ENCODE measurements at regions not wholly inside any gene's neighbourhood (a gene's known extent, or its start where the extent isn't known, plus 50 kb on each side); places are given as distances from the start of the nearest gene placed in this dataset.

GRCh38 chr4:83213640-83214039 is 71.0 kb downstream of the COQ2 start:
- in situ Hi-C loops (cut with MboI; ENCODE audit: low sequenced_read_pairs, unreplicated experiment), result no loop called here
- no peak for DNase-seq (ENCODE audit: low spot score)
- TF ChIP-seq CTCF (IDR thresholded peaks at IDR 0.05; ENCODE audit: borderline replicate concordance, control extremely low read depth, extremely low read depth, insufficient read depth, missing control alignments), result no peak

GRCh38 chr4:83212041-83212851 is 72.4 kb downstream of the COQ2 start:
- no peak for DNase-seq (ENCODE audit: low spot score)
- in situ Hi-C loops (cut with MboI; ENCODE audit: low sequenced_read_pairs, unreplicated experiment), result no loop called here
- no peak for TF ChIP-seq CTCF (IDR thresholded peaks at IDR 0.05; ENCODE audit: borderline replicate concordance, control extremely low read depth, extremely low read depth, insufficient read depth, missing control alignments)

GRCh38 chr4:83209419-83209818 is 75.2 kb downstream of the COQ2 start:
- DNase-seq (ENCODE audit: low spot score), result no peak
- TF ChIP-seq CTCF (IDR thresholded peaks at IDR 0.05; ENCODE audit: borderline replicate concordance, control extremely low read depth, extremely low read depth, insufficient read depth, missing control alignments), result no peak
- in situ Hi-C loops (cut with MboI; ENCODE audit: low sequenced_read_pairs, unreplicated experiment), result no loop called here

- no peak for DNase-seq (ENCODE audit: low spot score)
- TF ChIP-seq CTCF (IDR thresholded peaks at IDR 0.05; ENCODE audit: borderline replicate concordance, control extremely low read depth, extremely low read depth, insufficient read depth, missing control alignments), result no peak
- in situ Hi-C loops (cut with MboI; ENCODE audit: low sequenced_read_pairs, unreplicated experiment), result no loop called here
These were observed 75.9 kb downstream of the COQ2 start for GRCh38 chr4:83208371-83209365.

GRCh38 chr4:83207497-83208101 is 77.0 kb downstream of the COQ2 start:
- DNase-seq (ENCODE audit: low spot score), result no peak
- in situ Hi-C loops (cut with MboI; ENCODE audit: low sequenced_read_pairs, unreplicated experiment), result no loop called here
- no peak for TF ChIP-seq CTCF (IDR thresholded peaks at IDR 0.05; ENCODE audit: borderline replicate concordance, control extremely low read depth, extremely low read depth, insufficient read depth, missing control alignments)

- TF ChIP-seq CTCF (IDR thresholded peaks at IDR 0.05; ENCODE audit: borderline replicate concordance, control extremely low read depth, extremely low read depth, insufficient read depth, missing control alignments), result no peak
- in situ Hi-C loops (cut with MboI; ENCODE audit: low sequenced_read_pairs, unreplicated experiment), result no loop called here
These were observed 78.8 kb downstream of the COQ2 start for GRCh38 chr4:83205760-83206159.

More at GRCh38 chr4:83205760-83206159, 78.8 kb downstream of the COQ2 start:
- no peak for DNase-seq (ENCODE audit: low spot score)
